ENCODE measurements at regions not wholly inside any gene's neighbourhood (a gene's known extent, or its start where the extent isn't known, plus 50 kb on each side); places are given as distances from the start of the nearest gene placed in this dataset.

DNA sequence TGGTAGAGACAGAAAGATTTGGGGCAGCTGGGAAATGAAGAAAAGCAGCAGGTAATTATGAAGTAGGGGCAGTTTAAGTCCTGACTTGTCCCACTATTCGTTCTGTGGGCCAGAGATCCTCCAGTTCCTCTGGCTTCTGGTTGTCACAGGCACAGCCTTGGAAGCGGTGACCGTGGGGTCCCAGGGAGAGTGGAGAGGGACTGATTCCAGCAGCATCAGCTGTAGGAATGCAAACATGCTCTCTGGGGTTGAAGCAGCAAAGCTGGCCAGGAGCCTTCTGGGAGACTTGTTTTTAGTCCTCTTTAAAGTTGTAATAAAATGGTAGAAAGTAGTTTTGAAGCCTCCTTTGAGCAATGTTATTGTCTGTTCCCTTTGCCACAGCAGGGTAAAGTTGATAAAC lies 488.0 kb downstream of the LMO4 start:
- ChIA-PET CTCF (ENCODE audit: unreplicated experiment) (no interaction called here), POLR2A (interaction anchor here (0.7 kb wide), 1 partner anchor 10 kb away, joined by 3 read pairs; no protein-coding TSS in a partner anchor)
- intact Hi-C loops (cut with micrococcal nuclease; ENCODE audit: unreplicated experiment), result no loop called here
- Histone ChIP-seq H4K20me1 (ENCODE audit: insufficient read depth, low read length) (no peaks in the 10 kb centered on the region), H3K79me2 (ENCODE audit: insufficient read depth, low read depth, low read length) (no peaks in the 10 kb centered on the region), H3K4me2 (ENCODE audit: low read length) (no peak overlapping the region), H3K27ac (ENCODE audit: low read depth, low read length, poor library complexity, severe bottlenecking) (no peak overlapping the region), H2AFZ (ENCODE audit: low read length) (no peak overlapping the region), H3K9me2 (ENCODE audit: insufficient read depth, low read length) (no peaks in the 10 kb centered on the region), H3K4me1 (ENCODE audit: insufficient read depth, low read length, poor library complexity, severe bottlenecking) (no peaks in the 10 kb centered on the region), H3K9me3 (ENCODE audit: low read length) (no peaks in the 10 kb centered on the region), H3K36me3 (ENCODE audit: insufficient read depth, low read length) (no peaks in the 10 kb centered on the region), H3K4me3 (ENCODE audit: low read depth, low read length, poor library complexity, severe bottlenecking) (no peak overlapping the region)
- TF ChIP-seq, protein P1, sequence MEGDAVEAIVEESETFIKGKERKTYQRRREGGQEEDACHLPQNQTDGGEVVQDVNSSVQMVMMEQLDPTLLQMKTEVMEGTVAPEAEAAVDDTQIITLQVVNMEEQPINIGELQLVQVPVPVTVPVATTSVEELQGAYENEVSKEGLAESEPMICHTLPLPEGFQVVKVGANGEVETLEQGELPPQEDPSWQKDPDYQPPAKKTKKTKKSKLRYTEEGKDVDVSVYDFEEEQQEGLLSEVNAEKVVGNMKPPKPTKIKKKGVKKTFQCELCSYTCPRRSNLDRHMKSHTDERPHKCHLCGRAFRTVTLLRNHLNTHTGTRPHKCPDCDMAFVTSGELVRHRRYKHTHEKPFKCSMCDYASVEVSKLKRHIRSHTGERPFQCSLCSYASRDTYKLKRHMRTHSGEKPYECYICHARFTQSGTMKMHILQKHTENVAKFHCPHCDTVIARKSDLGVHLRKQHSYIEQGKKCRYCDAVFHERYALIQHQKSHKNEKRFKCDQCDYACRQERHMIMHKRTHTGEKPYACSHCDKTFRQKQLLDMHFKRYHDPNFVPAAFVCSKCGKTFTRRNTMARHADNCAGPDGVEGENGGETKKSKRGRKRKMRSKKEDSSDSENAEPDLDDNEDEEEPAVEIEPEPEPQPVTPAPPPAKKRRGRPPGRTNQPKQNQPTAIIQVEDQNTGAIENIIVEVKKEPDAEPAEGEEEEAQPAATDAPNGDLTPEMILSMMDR (conservative IDR thresholded peaks at IDR 0.05; ENCODE audit: low read length), result no peak
- no peak for TF ChIP-seq EZH2phosphoT487 (IDR thresholded peaks at IDR 0.05; ENCODE audit: borderline replicate concordance, low read depth, low read length)
- BruUV-seq (replicated peaks), result no TSS peak
- DNase-seq (ENCODE audit: low spot score), result no peak

- TF ChIP-seq EZH2phosphoT487 (IDR thresholded peaks at IDR 0.05; ENCODE audit: borderline replicate concordance, low read depth, low read length), result no peak
- TF ChIP-seq, protein P1 (conservative IDR thresholded peaks at IDR 0.05; ENCODE audit: low read length), result no peak
- H3K9me2 ChIP-seq (ENCODE audit: insufficient read depth, low read length), result no peaks in the 10 kb centered on the region
- ChIA-PET POLR2A (interaction anchor here (0.7 to 0.8 kb wide), 3 partner anchors 8 to 15 kb away, joined by 3 read pairs; no protein-coding TSS in a partner anchor), CTCF (ENCODE audit: unreplicated experiment) (interaction anchor here (1.0 kb wide), 1 partner anchor 9 kb away, joined by 3 read pairs; no protein-coding TSS in a partner anchor)
- H3K27ac ChIP-seq (ENCODE audit: low read depth, low read length, poor library complexity, severe bottlenecking), result no peak overlapping the region
- no peaks in the 10 kb centered on the region for H4K20me1 ChIP-seq (ENCODE audit: insufficient read depth, low read length)
- H3K4me2 ChIP-seq (ENCODE audit: low read length), result peak overlapping the region; percentile 34; the same call in 1 of the 2 replicates
- H2AFZ ChIP-seq (ENCODE audit: low read length), result peak overlapping the region; percentile 63
- intact Hi-C loops (cut with micrococcal nuclease; ENCODE audit: unreplicated experiment), result no loop called here
- H3K79me2 ChIP-seq (ENCODE audit: insufficient read depth, low read depth, low read length), result no peaks in the 10 kb centered on the region
- no peaks in the 10 kb centered on the region for H3K36me3 ChIP-seq (ENCODE audit: insufficient read depth, low read length)
- no TSS peak for BruUV-seq (replicated peaks)
- no peaks in the 10 kb centered on the region for H3K4me1 ChIP-seq (ENCODE audit: insufficient read depth, low read length, poor library complexity, severe bottlenecking)
- no peak overlapping the region for H3K4me3 ChIP-seq (ENCODE audit: low read depth, low read length, poor library complexity, severe bottlenecking)
- H3K9me3 ChIP-seq (ENCODE audit: low read length), result no peaks in the 10 kb centered on the region
- no peak for DNase-seq (ENCODE audit: low spot score)
These were observed 492.1 kb downstream of the LMO4 start for GRCh38 chr1:87820668-87821334.

DNA sequence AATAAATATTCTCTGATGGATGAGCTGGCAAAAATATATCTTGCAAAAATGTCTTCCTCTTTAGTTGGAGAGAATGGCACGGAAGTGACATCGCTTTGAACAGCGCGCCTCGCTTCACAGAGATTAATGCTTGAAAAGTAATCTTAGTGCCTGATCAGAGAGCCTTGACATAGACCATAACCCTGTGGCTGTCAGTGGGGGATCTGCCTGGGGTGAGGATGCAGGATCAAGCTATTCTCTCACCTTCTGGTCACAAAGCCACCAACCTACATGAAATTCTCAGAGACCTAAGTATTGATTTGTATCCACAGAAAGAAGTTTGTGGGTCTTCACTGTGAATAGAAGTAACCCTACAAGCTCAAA lies 492.6 kb downstream of the LMO4 start:
- no peak for TF ChIP-seq EZH2phosphoT487 (IDR thresholded peaks at IDR 0.05; ENCODE audit: borderline replicate concordance, low read depth, low read length)
- TF ChIP-seq, protein P1 (conservative IDR thresholded peaks at IDR 0.05; ENCODE audit: low read length), result no peak
- Histone ChIP-seq H3K79me2 (ENCODE audit: insufficient read depth, low read depth, low read length) (no peaks in the 10 kb centered on the region), H4K20me1 (ENCODE audit: insufficient read depth, low read length) (no peaks in the 10 kb centered on the region), H3K9me3 (ENCODE audit: low read length) (no peaks in the 10 kb centered on the region), H3K27ac (ENCODE audit: low read depth, low read length, poor library complexity, severe bottlenecking) (no peak overlapping the region), H2AFZ (ENCODE audit: low read length) (0 out of 2 replicates have a peak overlapping the region, but pooled peaks have one; percentile 63), H3K9me2 (ENCODE audit: insufficient read depth, low read length) (no peaks in the 10 kb centered on the region), H3K4me3 (ENCODE audit: low read depth, low read length, poor library complexity, severe bottlenecking) (no peak overlapping the region), H3K36me3 (ENCODE audit: insufficient read depth, low read length) (no peaks in the 10 kb centered on the region), H3K4me2 (ENCODE audit: low read length) (no peak overlapping the region; the same call in 1 of the 2 replicates), H3K4me1 (ENCODE audit: insufficient read depth, low read length, poor library complexity, severe bottlenecking) (no peaks in the 10 kb centered on the region)
- ChIA-PET CTCF (ENCODE audit: unreplicated experiment) (interaction anchor here (1.0 kb wide), 1 partner anchor 9 kb away, joined by 3 read pairs; no protein-coding TSS in a partner anchor), POLR2A (interaction anchor here (0.7 to 0.8 kb wide), 3 partner anchors 9 to 15 kb away, joined by 3 read pairs; no protein-coding TSS in a partner anchor)
- no peak for DNase-seq (ENCODE audit: low spot score)
- intact Hi-C loops (cut with micrococcal nuclease; ENCODE audit: unreplicated experiment), result no loop called here
- BruUV-seq (replicated peaks), result no TSS peak

Measured in OCI-LY7 (cell line).